HG02973 (cell line): ENCODE measurements at regions not wholly inside any gene's neighbourhood (a gene's known extent, or its start where the extent isn't known, plus 50 kb on each side); places are given as distances from the start of the nearest gene placed in this dataset.
"Not testable (repeated sequence)": the region's sequence is repeated elsewhere in the genome, so short reads cannot be mapped to it uniquely, and the experiment has no call there.

ENCODE experiments used
- ATAC-seq: cut with Tn5 transposase; IDR thresholded peaks from one replicate; pipeline ENCODE4 v1.9.1; 2021; ENCODE audit warnings: moderate library complexity; ENCODE audit not compliant: unreplicated experiment

DNA sequence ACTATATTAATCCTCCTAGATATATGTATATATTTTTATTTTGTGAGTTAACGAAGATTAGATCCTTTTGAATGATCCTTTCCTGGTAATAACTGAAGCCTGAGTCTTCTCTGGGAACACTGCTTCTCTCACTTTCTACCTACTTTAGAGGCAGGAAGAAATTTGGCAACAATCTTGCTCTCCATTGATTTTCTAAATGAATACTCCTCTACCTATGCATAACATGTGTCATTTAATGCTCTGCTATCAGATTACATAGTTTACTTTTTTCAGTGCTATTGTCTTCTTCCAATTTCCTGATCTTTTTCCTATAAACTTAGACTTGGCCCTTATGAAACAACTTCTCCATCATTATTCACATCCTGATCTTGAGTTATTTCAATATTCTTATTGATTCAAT, 60.4 kb upstream of the PDHA2 start:
- ATAC-seq: no peak

DNA sequence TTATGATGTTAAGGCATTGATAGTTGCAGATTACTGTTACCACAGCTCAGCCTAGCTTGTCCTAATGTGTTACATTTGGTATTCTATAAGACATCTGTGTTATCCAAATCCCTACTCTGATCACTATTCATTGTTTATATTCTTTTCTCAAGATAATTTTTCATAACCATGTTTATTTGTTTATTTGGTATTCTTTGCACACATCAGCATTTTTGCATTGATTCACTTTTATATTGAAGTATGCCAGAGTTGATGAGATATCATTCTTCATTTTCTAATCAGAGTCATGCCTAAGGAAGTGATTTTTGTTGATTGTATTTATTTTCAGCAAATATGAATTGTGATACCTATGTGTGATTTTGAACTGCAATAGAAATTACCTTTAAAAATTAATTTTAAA, 61.2 kb upstream of the PDHA2 start:
- ATAC-seq: no peak

DNA sequence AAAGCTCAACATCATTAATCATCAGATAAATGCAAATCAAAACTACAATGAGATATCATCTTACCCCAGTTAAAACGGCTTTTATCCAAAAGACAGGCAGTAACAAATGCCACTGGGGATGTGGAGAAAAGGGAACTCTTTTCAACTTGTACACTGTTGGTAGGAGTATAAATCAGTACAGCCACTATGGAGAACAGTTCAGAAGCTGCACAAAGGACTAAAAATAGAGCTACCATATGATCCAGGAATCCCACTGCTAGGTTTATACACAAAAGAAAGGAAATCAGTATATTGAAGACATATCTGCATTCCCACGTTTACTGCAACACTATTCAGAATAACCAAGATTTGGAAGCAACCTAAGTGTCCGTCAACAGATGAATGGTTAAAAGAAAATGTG, 69.3 kb upstream of the PDHA2 start:
- not testable (repeated sequence) for ATAC-seq

DNA sequence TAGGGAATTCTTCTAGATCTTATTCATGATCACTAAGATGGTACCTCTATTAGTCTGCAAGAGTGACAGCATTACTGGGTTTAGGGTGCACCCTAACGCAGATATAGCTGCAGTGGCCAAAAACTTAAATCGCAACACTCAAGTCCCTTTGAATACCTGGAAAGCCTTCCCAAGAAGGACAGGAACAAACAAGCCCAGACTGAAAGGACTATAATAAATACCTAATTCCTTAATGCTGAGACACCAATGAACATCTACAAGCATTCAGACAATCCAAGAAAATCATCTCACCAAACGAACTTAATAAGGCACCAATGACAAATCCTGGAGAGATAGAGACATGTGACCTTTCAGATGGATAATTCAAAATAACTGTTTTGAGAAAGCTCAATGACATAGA, 74.9 kb upstream of the PDHA2 start:
- ATAC-seq: no peak

DNA sequence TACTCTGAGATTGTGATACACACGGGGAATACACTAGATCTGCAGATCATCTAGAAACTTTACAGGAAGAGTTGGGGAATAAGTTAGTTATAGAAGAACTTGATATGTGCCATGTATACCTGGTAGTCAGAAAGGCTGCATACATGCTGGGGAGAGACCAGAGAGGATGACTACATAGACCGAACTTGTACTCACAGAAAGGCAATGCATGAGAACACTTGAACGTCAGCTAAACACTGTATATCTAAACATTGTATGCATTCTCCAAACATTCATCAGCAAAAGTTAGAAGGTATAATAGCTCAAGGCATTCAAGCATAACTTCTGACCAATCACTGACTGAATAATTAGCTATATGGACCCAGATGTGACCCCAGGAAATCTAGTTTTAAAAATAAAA, 78.0 kb upstream of the PDHA2 start:
- ATAC-seq: no peak

DNA sequence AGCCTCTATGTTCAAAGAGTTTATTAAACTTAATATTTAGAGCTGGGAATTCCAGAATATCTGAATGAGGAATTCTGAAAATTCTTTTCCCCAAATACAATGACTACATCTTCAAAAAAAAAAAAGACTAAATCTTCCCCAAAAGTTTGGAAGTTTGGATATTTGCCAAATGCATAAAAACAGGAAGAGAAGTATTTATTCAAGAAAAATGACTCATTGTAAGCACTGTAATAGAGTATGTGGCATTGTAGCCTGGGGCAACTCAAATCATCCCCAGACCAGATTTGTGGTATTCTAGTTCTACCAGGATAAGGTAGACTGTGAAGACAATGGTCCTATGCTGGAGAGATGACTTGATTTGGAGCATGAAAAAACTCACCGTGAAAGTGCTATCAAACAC, 78.5 kb upstream of the PDHA2 start:
- ATAC-seq: no peak

DNA sequence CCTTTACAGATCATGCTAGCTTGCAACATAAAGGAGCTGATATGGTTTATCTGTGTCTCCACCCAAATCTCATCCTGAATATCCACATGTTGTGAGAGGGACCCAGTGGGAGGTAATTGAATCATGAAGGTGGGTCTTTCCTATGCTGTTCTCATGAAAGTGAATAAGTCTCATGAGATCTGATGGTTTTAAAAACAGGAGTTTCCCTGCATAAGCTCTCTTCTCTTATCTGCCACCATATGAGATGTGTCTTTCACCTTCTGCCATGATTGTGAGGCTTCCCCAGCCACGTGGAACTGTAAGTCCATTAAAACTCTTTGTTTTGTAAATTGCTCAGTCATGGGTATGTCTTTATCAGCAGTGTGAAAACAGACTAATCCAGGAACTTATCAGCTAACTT, 79.2 kb upstream of the PDHA2 start:
- not testable (repeated sequence) for ATAC-seq

DNA sequence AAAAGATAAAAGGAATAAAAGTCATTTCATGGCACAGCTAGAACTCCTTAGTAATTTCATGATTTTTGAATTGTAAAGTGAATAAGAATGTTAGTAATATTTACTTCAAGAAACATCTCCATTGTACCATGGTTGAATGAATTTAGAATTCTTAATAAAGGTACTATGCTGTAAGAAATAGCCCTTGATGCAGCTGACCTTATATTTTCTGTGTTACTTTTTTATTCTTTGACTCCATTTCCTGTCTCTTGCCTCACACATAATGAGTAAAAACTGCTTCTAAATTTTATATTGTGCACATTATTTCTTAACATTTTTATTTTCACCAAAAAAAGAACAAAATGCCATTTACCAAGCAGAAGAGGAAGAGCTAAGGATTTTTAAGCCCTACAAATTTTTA, 81.9 kb upstream of the PDHA2 start:
- no peak for ATAC-seq

DNA sequence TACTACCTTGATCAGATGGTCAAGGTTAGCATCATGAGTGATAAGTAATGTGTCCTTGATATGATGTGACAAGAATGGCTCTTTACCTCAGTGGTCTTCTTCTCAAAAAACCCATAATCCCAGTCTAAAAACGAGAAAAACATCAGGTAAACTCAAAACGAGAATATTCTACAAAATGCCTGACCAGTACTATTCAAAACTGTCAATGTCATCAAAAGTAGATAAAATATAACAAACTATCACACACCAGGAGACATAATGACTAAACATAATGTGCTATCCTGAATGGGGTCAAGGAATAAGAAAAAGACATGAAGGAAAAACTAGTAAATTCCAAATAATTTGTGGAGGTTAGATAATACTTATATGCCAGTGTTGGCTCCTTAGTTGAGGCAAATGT, 85.2 kb upstream of the PDHA2 start:
- ATAC-seq: no peak

DNA sequence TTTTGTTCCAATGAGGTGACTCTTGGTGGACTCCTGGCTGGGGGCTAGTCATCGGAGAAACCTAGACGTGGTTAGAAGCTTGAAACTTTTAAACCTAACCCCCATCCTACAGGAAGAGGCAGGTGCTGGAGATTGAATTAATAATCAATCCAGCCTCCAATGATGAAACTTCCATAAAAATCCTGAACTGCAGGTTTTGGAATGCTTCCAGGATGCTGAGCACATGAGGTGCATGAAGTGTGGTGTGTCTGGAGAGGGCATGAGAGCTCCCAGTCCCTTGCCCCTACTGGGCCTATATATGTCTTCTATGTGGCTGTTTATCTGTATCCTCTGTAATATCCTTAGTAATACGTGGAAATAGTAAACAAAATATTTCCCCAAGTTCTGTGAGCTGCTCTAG, 90.7 kb upstream of the PDHA2 start:
- no peak for ATAC-seq

DNA sequence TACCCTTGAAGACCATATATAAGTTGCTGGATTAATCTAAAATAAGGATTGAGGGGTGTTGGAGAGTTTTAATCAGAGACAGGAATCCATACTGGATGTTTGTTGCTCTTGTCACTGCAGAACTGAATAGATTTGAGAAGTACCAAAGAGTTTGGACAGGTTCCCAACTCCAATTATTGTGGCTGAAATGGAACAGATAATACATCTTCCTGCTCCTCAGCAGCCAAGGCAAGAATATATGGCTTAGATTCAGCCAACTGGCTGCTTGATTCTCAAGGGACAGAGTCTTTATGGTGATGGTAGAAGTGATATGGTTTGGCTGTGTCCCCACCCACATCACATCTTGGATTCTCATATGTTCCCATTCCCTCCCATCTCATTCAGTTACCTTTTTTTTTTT, 97.0 kb upstream of the PDHA2 start:
- ATAC-seq: no peak

DNA sequence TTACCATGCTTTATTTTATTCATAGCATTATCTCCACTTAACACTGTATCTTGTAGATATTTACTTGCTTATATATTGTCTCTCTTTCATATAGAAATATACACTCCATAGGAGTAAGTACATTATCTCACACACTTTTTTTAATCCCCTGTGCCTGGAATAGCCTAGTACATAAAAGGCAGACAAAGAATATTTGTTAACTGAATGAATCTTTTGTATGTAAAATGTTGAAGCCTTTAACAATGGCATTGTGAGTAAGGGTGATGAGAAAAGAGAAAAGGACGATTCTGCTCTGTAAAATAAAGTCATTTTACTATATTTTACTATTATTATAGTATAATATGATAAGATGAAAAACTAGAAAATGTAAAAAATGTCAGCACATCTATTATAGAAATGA, 97.7 kb upstream of the PDHA2 start:
- ATAC-seq: no peak

DNA sequence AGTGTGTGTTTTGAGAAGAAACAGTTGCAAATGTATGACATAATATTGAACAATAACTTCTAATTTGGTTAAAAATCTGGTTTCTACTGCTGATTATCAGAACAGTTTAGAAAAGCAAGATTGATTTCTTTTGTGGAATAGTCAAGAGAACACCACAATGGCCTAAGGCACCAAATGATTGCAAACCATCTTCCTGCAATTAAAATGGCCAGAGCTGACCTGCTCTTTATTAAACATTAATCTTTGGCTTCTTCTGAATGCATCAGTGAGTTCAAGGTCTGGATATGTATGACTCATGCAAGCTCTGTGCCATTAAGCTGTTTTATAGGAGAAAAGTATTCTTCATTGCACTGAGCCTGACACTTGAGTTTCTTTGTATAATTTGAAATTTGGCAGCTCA, 107.8 kb upstream of the PDHA2 start:
- no peak for ATAC-seq

DNA sequence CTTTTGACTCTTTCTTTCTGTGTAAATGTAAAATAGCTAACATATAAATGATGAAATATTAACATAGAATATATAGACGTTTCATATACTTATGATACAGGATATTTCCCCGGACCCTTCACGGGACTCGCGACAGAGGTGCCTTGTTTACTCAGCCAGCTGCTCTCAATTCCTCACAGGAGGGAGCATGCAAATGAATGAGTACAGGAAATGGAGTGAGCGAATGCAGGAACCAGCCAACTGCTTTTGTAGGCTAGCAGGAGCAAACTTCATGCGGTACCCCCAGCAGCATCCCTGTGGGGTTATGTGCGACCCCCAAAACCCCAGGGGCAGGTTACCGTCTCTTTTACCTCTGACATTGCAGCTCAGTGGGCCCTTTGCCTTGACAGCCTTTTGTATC, 110.3 kb upstream of the PDHA2 start:
- ATAC-seq: no peak

DNA sequence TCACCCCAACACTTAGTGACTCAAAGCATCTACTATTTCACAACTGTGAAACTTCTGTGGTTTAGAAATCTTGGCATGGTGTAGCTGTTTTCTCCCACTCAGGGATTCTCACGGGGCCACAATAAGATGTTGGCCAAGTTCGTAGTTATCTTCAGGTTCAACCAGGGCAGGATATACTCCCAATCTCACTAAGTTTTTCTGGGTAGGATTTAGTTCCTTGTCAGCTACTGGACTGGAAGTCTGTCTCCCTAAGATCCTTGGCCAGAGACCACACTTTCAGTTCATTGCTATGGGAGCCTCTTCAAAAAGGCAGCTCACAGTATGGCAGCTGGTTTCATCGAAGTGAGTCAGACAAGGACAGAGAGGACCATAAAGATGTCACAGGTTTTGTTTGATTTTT, 111.7 kb upstream of the PDHA2 start:
- ATAC-seq: no peak

DNA sequence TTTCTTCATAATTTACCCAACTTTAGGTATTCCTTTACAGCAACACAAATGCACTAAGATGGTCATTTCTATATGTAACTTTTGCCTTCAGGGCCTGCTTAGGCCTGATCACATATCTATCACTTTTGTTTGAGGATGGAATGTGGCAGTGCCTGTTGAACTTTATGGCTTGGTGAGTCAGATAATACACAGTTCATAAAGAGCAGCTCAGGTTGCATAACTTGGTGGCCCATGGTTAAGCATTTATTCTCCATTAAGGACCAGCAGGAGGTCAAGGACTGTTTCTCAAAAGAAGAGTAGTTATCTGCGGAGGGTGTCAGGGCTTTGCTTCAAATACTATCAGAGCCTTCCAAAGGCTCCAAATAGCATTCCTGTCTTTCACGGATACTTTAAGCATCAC, 124.1 kb upstream of the PDHA2 start:
- no peak for ATAC-seq

DNA sequence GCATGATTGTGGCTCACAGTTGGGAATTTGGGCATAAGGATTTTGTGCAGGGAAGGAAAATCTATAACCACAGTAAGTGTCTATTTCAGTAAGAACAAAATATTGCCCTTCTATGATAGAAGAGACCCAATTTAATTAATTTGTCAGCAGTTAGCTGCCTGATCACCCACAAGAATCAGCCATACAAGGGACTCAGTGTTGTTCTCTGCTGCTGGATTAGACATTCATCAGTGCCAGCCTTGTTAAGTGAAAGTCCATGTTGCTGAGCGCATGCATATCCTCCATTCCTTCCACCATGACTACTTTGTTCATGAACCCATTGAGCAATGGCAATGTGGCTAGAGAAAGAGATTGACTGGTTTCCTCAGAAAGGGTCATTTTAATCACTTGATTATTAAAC, 125.3 kb upstream of the PDHA2 start:
- no peak for ATAC-seq

DNA sequence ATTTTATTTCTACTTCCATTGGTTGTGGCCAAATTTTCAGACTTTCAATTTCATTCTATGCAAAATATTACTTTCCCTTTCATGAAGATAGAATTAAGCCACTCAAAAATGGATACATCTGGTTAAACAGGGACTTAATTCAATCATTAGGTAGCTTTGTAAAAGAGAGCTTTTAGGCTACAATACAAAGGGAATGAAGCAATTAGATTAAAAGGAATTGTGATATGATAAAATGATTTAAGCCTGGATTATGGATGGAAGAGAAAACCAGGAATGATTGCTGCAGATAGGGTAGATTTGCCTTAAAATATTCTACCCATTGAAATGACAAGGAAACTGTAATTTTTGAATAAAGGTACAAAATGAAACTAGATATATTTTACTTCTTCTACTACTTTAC, 134.6 kb upstream of the PDHA2 start:
- no peak for ATAC-seq

DNA sequence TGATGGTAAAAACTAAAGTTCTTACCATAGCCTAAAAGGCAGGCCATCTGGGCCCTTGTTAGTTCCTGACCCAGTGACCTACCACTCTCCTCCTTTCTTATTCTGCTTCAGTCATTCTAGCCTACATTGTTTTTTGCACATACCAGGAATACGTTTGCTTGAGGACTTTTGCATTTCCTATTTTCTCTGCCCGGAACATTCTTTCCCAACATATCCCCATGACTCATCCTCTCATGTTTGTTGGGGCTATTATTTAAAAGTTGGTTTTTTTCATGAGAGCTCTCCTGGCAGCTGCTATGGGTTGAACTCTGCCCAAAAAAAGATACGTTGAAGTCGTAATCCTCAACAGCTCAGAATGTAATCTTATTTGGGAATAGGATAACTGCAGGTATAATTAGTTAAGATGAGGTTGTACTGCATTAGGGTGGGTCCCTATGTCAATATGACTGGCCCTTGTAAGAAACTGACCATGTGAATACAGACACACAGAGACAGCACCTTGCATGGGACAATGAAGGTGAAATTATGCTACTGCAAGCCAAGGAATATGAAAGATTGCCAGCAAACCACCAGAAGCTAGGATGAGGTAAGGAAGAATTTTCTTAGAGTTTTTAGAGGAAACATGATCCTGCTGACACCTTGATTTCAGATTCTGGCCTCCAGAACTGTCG, 138.3 kb upstream of the PDHA2 start:
- no peak for ATAC-seq

DNA sequence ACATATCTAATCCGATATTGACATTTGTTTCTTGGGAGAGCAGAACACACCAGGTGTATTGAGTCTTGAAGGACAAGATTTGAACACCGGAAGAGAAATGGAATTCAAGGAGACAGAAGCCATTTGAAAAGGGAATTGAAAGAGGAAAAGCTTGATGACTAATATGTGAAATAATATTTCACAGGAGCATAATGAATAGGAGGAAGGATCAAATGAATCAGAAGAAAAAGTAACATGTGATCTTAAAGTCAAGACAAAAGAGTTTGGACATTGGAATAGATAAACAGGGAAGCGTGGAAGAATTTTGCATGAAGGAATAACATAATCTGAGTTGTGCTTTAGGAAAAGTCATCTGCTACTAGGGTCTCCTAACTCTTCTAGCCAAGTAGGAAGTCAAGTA, 145.5 kb upstream of the PDHA2 start:
- ATAC-seq: no peak

DNA sequence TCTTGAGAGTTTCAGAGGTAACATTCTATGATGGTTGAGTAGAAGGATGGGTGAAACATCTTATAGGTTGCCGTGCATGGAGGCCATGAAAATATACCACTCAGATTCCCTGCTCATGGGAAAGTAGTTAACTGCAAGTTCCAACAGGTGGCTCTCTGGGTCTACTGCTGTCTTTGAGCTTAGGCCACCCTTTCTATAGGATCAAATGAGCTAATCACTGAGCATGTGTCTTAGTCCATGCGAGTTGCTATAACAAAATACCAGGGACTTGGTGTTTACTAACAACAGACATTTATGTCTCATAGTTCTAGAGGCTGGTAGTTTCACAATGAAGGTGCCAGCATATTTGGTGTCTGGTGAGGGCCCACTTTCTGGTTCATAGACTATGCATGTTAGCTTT, 144.8 kb upstream of the UNC5C start:
- ATAC-seq: no peak

DNA sequence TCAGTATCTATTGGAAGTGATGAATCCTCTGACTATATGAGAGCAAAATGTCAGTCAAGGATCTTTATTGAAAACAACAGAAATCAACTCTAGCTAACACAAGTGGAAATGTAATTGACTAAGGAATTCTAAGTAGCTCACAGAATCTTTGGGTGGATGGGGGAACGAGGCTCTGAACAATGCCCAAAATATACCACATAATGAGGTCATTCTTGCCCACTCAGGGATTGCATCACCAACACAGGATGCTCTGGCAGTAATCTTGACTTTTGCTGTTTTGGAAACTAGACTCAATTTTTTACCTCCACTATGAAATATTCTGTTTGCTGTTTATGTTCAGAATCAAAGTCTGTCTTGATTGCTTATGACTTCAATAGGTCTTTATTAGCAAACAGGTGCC, 127.4 kb upstream of the UNC5C start:
- no peak for ATAC-seq

DNA sequence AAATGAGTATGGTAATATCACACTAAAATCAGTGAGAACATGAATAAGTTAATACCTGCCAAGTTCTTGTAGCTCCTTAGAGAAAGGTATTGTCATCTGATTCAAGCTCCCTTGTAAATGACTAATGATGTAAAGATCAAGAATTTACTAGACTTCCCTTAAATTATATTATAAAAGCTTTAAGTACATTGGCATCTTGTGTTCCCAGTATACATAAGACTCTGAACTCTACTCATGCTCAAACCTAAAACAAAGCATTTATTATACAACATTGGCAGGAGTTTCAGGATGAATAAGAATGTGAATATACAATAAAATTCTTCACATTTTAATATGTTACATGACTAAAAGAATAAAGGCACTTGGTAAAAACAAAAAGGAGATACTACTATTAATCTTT, 126.8 kb upstream of the UNC5C start:
- no peak for ATAC-seq

DNA sequence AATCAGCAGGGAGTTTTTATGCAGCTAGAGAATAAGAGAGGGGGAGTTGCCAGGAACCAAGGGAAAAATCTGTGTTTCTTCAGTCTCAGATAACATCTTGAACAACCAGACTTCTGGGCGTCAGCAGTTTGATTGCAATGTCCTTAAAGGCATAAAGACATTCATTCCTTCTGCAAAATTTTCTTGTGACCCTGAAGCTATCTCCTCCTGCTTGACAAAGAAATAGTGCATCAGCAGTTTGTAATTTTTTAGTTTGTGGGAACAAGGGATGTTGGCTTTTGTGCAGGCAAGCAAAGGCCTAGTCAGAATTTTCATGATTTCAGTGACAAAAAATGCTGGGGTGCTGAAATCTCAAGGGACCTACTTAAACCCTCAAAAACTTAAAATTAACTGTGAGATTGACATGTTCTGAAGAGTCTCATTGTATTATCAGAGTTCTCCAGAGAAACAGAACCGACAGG, 125.8 kb upstream of the UNC5C start:
- no peak for ATAC-seq
